Breast epithelium (tissue), 4 donors: ENCODE measurements at regions not wholly inside any gene's neighbourhood (a gene's known extent, or its start where the extent isn't known, plus 50 kb on each side); places are given as distances from the start of the nearest gene placed in this dataset.

Experiments
- DNase-seq, 2 donors: peaks; one replicate each; pipeline ENCODE4 v3.0.0-alpha.2; 2019; ENCODE audit warnings: low spot score in 2 of 2
- H3K27ac ChIP-seq, 2 donors: fragments of 200-600 bp; sonication (generic) in 1 of 2; one replicate each; pipeline ENCODE4 v1.5.1; 2016 to 2019; ENCODE audit warnings: mild to moderate bottlenecking in 1 of 2
- H3K27me3 ChIP-seq, 2 donors: fragments of 200-600 bp; sonication (generic) in 1 of 2; one replicate each; pipeline versions ENCODE4 v1.5.1 to v1.6.0; 2017 to 2019; ENCODE audit warnings: control low read depth in 1 of 2, mild to moderate bottlenecking in 1 of 2
- H3K36me3 ChIP-seq: fragments of 200-600 bp; one replicate; pipeline ENCODE4 v1.5.1; 2019
- H3K4me1 ChIP-seq, 2 donors: fragments of 200-600 bp; sonication (generic); one replicate each; pipeline ENCODE4 v1.5.1; 2016 to 2019; ENCODE audit warnings: control low read depth in 1 of 2
- H3K4me3 ChIP-seq, 3 donors: fragments of 200-600 bp; sonication (generic); 1 replicate in 2 of 3; 2 replicates in 1 of 3; pipeline ENCODE4 v1.5.1; 2016 to 2019; ENCODE audit warnings: mild to moderate bottlenecking in 3 of 3, moderate library complexity in 2 of 3
- H3K9me3 ChIP-seq, 2 donors: fragments of 200-600 bp; sonication (generic) in 1 of 2; one replicate each; pipeline ENCODE4 v1.5.1; 2016 to 2019; ENCODE audit warnings: control low read depth in 1 of 2
- CTCF ChIP-seq, 3 donors: fragments of 450-650 bp; IDR thresholded peaks; one replicate each; pipeline ENCODE4 v1.5.1; 2016 to 2017; ENCODE audit warnings: antibody characterized with exemption in 3 of 3, mild to moderate bottlenecking in 3 of 3, moderate library complexity in 3 of 3
- POLR2A ChIP-seq: fragments of 450-650 bp; IDR thresholded peaks from one replicate; pipeline ENCODE4 v1.6.1; 2016; ENCODE audit warnings: antibody characterized with exemption, mild to moderate bottlenecking, moderate library complexity
- POLR2AphosphoS5 ChIP-seq, 3 donors: sonication (generic); formaldehyde crosslinking; IDR thresholded peaks; one replicate each; pipeline ENCODE4 v1.6.1; 2017; ENCODE audit warnings: antibody characterized with exemption in 3 of 3
- intact Hi-C: fragments of 100-400 bp; cut with DNase I; formaldehyde crosslinking; loops from one replicate; pipeline ENCODE4 v1.15.1; 2023; ENCODE audit warnings: low total_unique reads

GRCh38 chr9:10899509-10899908 lies 286.7 kb upstream of the PTPRD start:
- Histone ChIP-seq H3K9me3 (peaks cover 0 to 16% of the 10 kb centered on the region in 2 donors), H3K4me1 (no peaks in the 10 kb centered on the region), H3K27ac (no peak overlapping the region), H3K27me3 (no peaks in the 10 kb centered on the region), H3K36me3 (no peaks in the 10 kb centered on the region), H3K4me3 (no peak overlapping the region)
- TF ChIP-seq POLR2A = no peak
- TF ChIP-seq CTCF (IDR thresholded peaks at IDR 0.05) = no peak
- no peak for TF ChIP-seq POLR2AphosphoS5 (IDR thresholded peaks at IDR 0.05)
- intact Hi-C loops = no loop called here
- no peak for DNase-seq

GRCh38 chr9:10903969-10904368 lies 291.2 kb upstream of the PTPRD start:
- Histone ChIP-seq H3K9me3 (peaks cover 0 to 16% of the 10 kb centered on the region in 2 donors), H3K27me3 (no peaks in the 10 kb centered on the region), H3K36me3 (no peaks in the 10 kb centered on the region), H3K4me3 (no peak overlapping the region), H3K27ac (no peak overlapping the region), H3K4me1 (no peaks in the 10 kb centered on the region)
- no peak for DNase-seq
- intact Hi-C loops = no loop called here
- TF ChIP-seq POLR2A (no peak), POLR2AphosphoS5 (IDR thresholded peaks at IDR 0.05) (no peak)

GRCh38 chr9:10910779-10911178 lies 298.0 kb upstream of the PTPRD start:
- Histone ChIP-seq H3K36me3 (no peaks in the 10 kb centered on the region), H3K4me3 (no peak overlapping the region), H3K4me1 (no peaks in the 10 kb centered on the region), H3K9me3 (peaks cover 0 to 17% of the 10 kb centered on the region in 2 donors), H3K27ac (no peak overlapping the region), H3K27me3 (no peaks in the 10 kb centered on the region)
- intact Hi-C loops = no loop called here
- TF ChIP-seq CTCF (IDR thresholded peaks at IDR 0.05) (no peak), POLR2AphosphoS5 (IDR thresholded peaks at IDR 0.05) (no peak), POLR2A (no peak)
- no peak for DNase-seq

- no peaks in the 10 kb centered on the region for H3K27me3 ChIP-seq
- no peaks in the 10 kb centered on the region for H3K36me3 ChIP-seq
- no peak overlapping the region for H3K27ac ChIP-seq
- TF ChIP-seq POLR2A = no peak
- TF ChIP-seq CTCF (IDR thresholded peaks at IDR 0.05) = no peak
- no peak for TF ChIP-seq POLR2AphosphoS5 (IDR thresholded peaks at IDR 0.05)
- H3K4me3 ChIP-seq = no peak overlapping the region
- intact Hi-C loops = no loop called here
- H3K9me3 ChIP-seq = peaks cover 0 to 17% of the 10 kb centered on the region in 2 donors
- no peak for DNase-seq
- H3K4me1 ChIP-seq = no peaks in the 10 kb centered on the region
These were observed 298.6 kb upstream of the PTPRD start for GRCh38 chr9:10911373-10911772.

- intact Hi-C loops = loop anchor here (5.0 kb wide), 1 partner anchor 435 kb away; no protein-coding TSS in a partner anchor
- no peak for TF ChIP-seq CTCF (IDR thresholded peaks at IDR 0.05)
- no peak for TF ChIP-seq POLR2A
- TF ChIP-seq POLR2AphosphoS5 (IDR thresholded peaks at IDR 0.05) = no peak
These were observed 304.2 kb upstream of the PTPRD start for GRCh38 chr9:10917001-10917400.

GRCh38 chr9:10921671-10922070 lies 308.9 kb upstream of the PTPRD start:
- TF ChIP-seq CTCF (IDR thresholded peaks at IDR 0.05) (no peak), POLR2AphosphoS5 (IDR thresholded peaks at IDR 0.05) (no peak), POLR2A (no peak)

More at GRCh38 chr9:10917001-10917400, 304.2 kb upstream of the PTPRD start:
- Histone ChIP-seq H3K4me3 (no peak overlapping the region), H3K4me1 (no peaks in the 10 kb centered on the region), H3K36me3 (no peaks in the 10 kb centered on the region), H3K9me3 (no peaks in the 10 kb centered on the region), H3K27ac (no peak overlapping the region), H3K27me3 (no peaks in the 10 kb centered on the region)
- DNase-seq = no peak

More at GRCh38 chr9:10921671-10922070, 308.9 kb upstream of the PTPRD start:
- Histone ChIP-seq H3K27me3 (no peaks in the 10 kb centered on the region), H3K36me3 (no peaks in the 10 kb centered on the region), H3K4me3 (no peak overlapping the region), H3K27ac (no peak overlapping the region), H3K9me3 (no peaks in the 10 kb centered on the region), H3K4me1 (no peaks in the 10 kb centered on the region)
- intact Hi-C loops = no loop called here
- no peak for DNase-seq
